ENCODE measurements at regions not wholly inside any gene's neighbourhood (a gene's known extent, or its start where the extent isn't known, plus 50 kb on each side); places are given as distances from the start of the nearest gene placed in this dataset.

- TF ChIP-seq ZNF462 (CRISPR knock-in tag; IDR thresholded peaks at IDR 0.05): no peak
- TF ChIP-seq ZNF331 (CRISPR knock-in tag; IDR thresholded peaks at IDR 0.05; ENCODE audit: low read depth): no peak
- no peak for TF ChIP-seq JUNB (IDR thresholded peaks at IDR 0.05; ENCODE audit: unreplicated experiment)
- TF ChIP-seq ZNF114 (CRISPR knock-in tag; IDR thresholded peaks at IDR 0.05): no peak
- no peak for TF ChIP-seq STAT1 (IDR thresholded peaks at IDR 0.05; ENCODE audit: unreplicated experiment)
- no peak for TF ChIP-seq NANOG (IDR thresholded peaks at IDR 0.05; ENCODE audit: borderline replicate concordance)
Observed at GRCh38 chr13:61797397-61797796, 381.7 kb upstream of the PCDH20 start (continued).

- Histone ChIP-seq H3K27ac (ENCODE audit: low read depth) (no peak overlapping the region), H3K4me3 (no peak overlapping the region), H3F3A (replicated peaks; ENCODE audit: low read depth) (no peaks in the 10 kb centered on the region), H3K4me2 (no peak overlapping the region), H3K79me2 (replicated peaks; ENCODE audit: insufficient read depth) (no peaks in the 10 kb centered on the region), H3K27me3 (ENCODE audit: insufficient read depth) (no peaks in the 10 kb centered on the region), H4K20me1 (replicated peaks; ENCODE audit: insufficient read depth) (no peaks in the 10 kb centered on the region), H2AFZ (no peak overlapping the region), H3K4me1 (ENCODE audit: insufficient read depth) (no peaks in the 10 kb centered on the region), H3K36me3 (ENCODE audit: insufficient read depth) (no peaks in the 10 kb centered on the region), H3K9me2 (ENCODE audit: insufficient read depth) (no peaks in the 10 kb centered on the region)
- H3K36me3 Mint-ChIP-seq (ENCODE audit: low read depth): no peaks in the 10 kb centered on the region
- no peak for DNase-seq (ENCODE audit: low spot score)
- TF ChIP-seq EZH2phosphoT487 (IDR thresholded peaks at IDR 0.05; ENCODE audit: unreplicated experiment): no peak
- TF ChIP-seq NANOG (IDR thresholded peaks at IDR 0.05; ENCODE audit: borderline replicate concordance): no peak
- TF ChIP-seq CREB1 (CRISPR knock-in tag; IDR thresholded peaks at IDR 0.05; ENCODE audit: low read depth): no peak
- no peak for TF ChIP-seq EZH2 (IDR thresholded peaks at IDR 0.05; ENCODE audit: low read depth, unreplicated experiment)
- no peak overlapping the region for H3K27ac Mint-ChIP-seq
- no peak for ATAC-seq
- H3K4me1 Mint-ChIP-seq: no peaks in the 10 kb centered on the region
- no peaks in the 10 kb centered on the region for H3K27me3 Mint-ChIP-seq (ENCODE audit: insufficient read depth, low read depth, poor library complexity)
- H3K9me3 Mint-ChIP-seq: no peaks in the 10 kb centered on the region
- H3K4me3 Mint-ChIP-seq: no peak overlapping the region
Observed at GRCh38 chr13:61795580-61795979, 379.9 kb upstream of the PCDH20 start.

Data from GM23338 (cell line).